ENCODE measurements at regions not wholly inside any gene's neighbourhood (a gene's known extent, or its start where the extent isn't known, plus 50 kb on each side); places are given as distances from the start of the nearest gene placed in this dataset.

GRCh38 chr3:27632431-27633223 lies 89.5 kb downstream of the EOMES start:
- TF ChIP-seq GATA2 (IDR thresholded peaks at IDR 0.05; ENCODE audit: low read depth, low read length) (no peak), GATA3 (IDR thresholded peaks at IDR 0.05; ENCODE audit: low read depth, low read length) (no peak)

Data from SH-SY5Y (cell line).